HG02759 (cell line): ENCODE measurements at regions not wholly inside any gene's neighbourhood (a gene's known extent, or its start where the extent isn't known, plus 50 kb on each side); places are given as distances from the start of the nearest gene placed in this dataset.
"Not testable (repeated sequence)": the region's sequence is repeated elsewhere in the genome, so short reads cannot be mapped to it uniquely, and the experiment has no call there.

Source experiments
- ATAC-seq: cut with Tn5 transposase; IDR thresholded peaks from one replicate; pipeline ENCODE4 v1.9.1; 2021; ENCODE audit warnings: mild to moderate bottlenecking, moderate library complexity; ENCODE audit not compliant: unreplicated experiment

- no peak for ATAC-seq
These were observed 88.0 kb upstream of the AK4 start for GRCh38 chr1:65059930-65060538.

GRCh38 chr1:65062339-65062738 is 85.7 kb upstream of the AK4 start:
- no peak for ATAC-seq

GRCh38 chr1:65063025-65063424 is 85.0 kb upstream of the AK4 start:
- ATAC-seq, result no peak

- ATAC-seq, result no peak
These were observed 83.0 kb upstream of the AK4 start for GRCh38 chr1:65064981-65065380.

- ATAC-seq, result no peak
These were observed 82.2 kb upstream of the AK4 start for GRCh38 chr1:65065524-65066418.

GRCh38 chr1:65066419-65066765 is 81.6 kb upstream of the AK4 start:
- ATAC-seq, result no peak

GRCh38 chr1:65066766-65067490 is 81.1 kb upstream of the AK4 start:
- ATAC-seq, result peak; percentile 63

- peak; percentile 37 for ATAC-seq
These were observed 80.4 kb upstream of the AK4 start for GRCh38 chr1:65067491-65068201.

GRCh38 chr1:65068202-65069010 is 79.6 kb upstream of the AK4 start:
- no peak for ATAC-seq

- no peak for ATAC-seq
These were observed 78.9 kb upstream of the AK4 start for GRCh38 chr1:65069011-65069565.

- no peak for ATAC-seq
These were observed 75.2 kb upstream of the AK4 start for GRCh38 chr1:65072845-65073244.

- ATAC-seq, result peak; percentile 91
These were observed 72.7 kb upstream of the AK4 start for GRCh38 chr1:65075123-65075976.

GRCh38 chr1:65077369-65077768 is 70.6 kb upstream of the AK4 start:
- ATAC-seq, result no peak

GRCh38 chr1:65079941-65080340 is 68.1 kb upstream of the AK4 start:
- no peak for ATAC-seq

- no peak for ATAC-seq
These were observed 65.5 kb upstream of the AK4 start for GRCh38 chr1:65082346-65083040.

- no peak for ATAC-seq
These were observed 64.6 kb upstream of the AK4 start for GRCh38 chr1:65083263-65083896.

GRCh38 chr1:65084066-65084465 is 63.9 kb upstream of the AK4 start:
- ATAC-seq, result no peak

- ATAC-seq, result not testable (repeated sequence)
These were observed 60.5 kb upstream of the AK4 start for GRCh38 chr1:65087519-65087918.
